GM21381 (cell line): ENCODE measurements at regions not wholly inside any gene's neighbourhood (a gene's known extent, or its start where the extent isn't known, plus 50 kb on each side); places are given as distances from the start of the nearest gene placed in this dataset.

Experiments
- ATAC-seq: cut with Tn5 transposase; IDR thresholded peaks from one replicate; pipeline ENCODE4 v1.9.1; 2021; ENCODE audit warnings: mild to moderate bottlenecking, moderate library complexity; ENCODE audit not compliant: unreplicated experiment

- no peak for ATAC-seq
These were observed 127.0 kb downstream of the CHSY1 start for GRCh38 chr15:101124731-101125451.

- ATAC-seq: no peak
These were observed 128.5 kb downstream of the CHSY1 start for GRCh38 chr15:101123222-101123910.

- no peak for ATAC-seq
These were observed 129.0 kb downstream of the CHSY1 start for GRCh38 chr15:101122806-101123205.

- no peak for ATAC-seq
These were observed 129.6 kb downstream of the CHSY1 start for GRCh38 chr15:101122266-101122665.

GRCh38 chr15:101121511-101122090 is 130.2 kb downstream of the CHSY1 start:
- peak; percentile 77 for ATAC-seq

- ATAC-seq: no peak
These were observed 130.9 kb downstream of the CHSY1 start for GRCh38 chr15:101120987-101121386.

GRCh38 chr15:101120473-101120872 is 131.4 kb downstream of the CHSY1 start:
- ATAC-seq: no peak
